ENCODE measurements at regions not wholly inside any gene's neighbourhood (a gene's known extent, or its start where the extent isn't known, plus 50 kb on each side); places are given as distances from the start of the nearest gene placed in this dataset.
"Not testable (repeated sequence)": the region's sequence is repeated elsewhere in the genome, so short reads cannot be mapped to it uniquely, and the experiment has no call there.

DNA sequence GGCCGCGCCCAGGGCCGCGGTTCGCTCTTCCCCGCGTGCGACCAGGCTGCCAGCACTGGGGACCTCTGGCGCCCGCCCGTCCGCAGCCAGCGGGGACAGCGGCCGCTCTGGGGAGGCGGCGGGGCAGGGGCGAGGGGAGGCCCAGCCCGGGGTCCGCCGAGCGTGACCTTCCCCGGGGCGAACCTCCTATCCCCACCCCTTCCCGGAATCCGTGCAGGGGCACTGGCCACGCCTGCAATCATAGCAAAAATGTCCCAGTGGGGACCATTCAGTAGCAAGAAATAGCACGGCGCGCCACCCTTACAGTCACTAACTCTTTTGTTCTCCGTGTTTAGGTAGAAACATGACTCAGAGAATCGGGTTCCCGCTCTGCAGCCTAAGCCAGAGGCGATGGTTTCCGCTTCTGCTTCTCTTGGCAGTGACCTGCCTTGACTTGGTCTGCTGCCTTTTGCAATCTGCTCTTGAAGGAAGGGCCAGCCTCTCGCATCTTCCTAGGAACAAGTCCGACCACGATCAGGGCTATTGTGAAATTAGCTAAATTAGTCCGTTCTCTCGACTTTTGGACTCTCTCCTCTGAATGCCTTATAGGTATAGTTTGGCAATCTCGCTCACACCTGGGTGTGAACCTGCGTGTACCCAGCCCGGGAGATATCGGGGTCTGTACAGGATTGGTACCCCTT is 79.3 kb upstream of the ACBD5 start:
- DNase-seq, result no peak
- Histone ChIP-seq H2AFZ (ENCODE audit: low read length) (no peak overlapping the region), H3K27ac (ENCODE audit: low read length) (no peak overlapping the region)

DNA sequence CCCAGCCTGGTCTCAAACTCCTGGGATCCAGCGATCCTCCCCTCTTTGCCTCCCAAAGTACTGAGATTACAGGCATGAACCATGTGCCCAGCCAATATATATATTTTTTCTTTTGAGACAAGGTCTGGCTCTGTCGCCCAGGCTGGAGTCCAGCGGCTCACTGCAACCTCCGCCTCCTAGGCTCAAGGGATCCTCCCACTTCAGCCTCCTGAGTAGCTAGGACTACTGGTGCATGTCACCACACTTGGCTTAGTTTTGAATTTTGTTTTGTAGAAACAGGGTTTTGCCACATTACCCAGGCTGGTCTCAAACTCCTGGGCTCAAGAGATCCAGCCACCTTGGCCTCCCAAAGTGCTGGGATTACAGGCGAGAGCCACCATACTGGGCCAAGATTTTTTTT is 78.5 kb upstream of the ACBD5 start:
- not testable (repeated sequence) for H3K79me2 ChIP-seq (ENCODE audit: low read length); H3K27me3 ChIP-seq (replicated peaks; ENCODE audit: insufficient read depth, low read length); H3K4me3 ChIP-seq (ENCODE audit: low read length); H3K4me2 ChIP-seq (ENCODE audit: low read depth, low read length); H3K9me3 ChIP-seq (replicated peaks; ENCODE audit: insufficient read depth, low read length); H4K20me1 ChIP-seq (ENCODE audit: insufficient read depth, low read length); H3K36me3 ChIP-seq (replicated peaks; ENCODE audit: insufficient read depth, low read length); H3K4me1 ChIP-seq (ENCODE audit: low read length); H3F3A ChIP-seq (ENCODE audit: insufficient read depth, low read length); H3K27ac ChIP-seq (ENCODE audit: low read length); H3K9ac ChIP-seq (ENCODE audit: low read length); H3K9me2 ChIP-seq (replicated peaks; ENCODE audit: insufficient read depth, low read length); H2AFZ ChIP-seq (ENCODE audit: low read length); DNase-seq

More for the DNA sequence above, 79.3 kb upstream of the ACBD5 start:
- H3K4me2 ChIP-seq (ENCODE audit: low read depth, low read length), result no peak overlapping the region
- H3K4me1 ChIP-seq (ENCODE audit: low read length), result no peaks in the 10 kb centered on the region
- no peaks in the 10 kb centered on the region for H3K79me2 ChIP-seq (ENCODE audit: low read length)
- TF ChIP-seq EZH2phosphoT487 (IDR thresholded peaks at IDR 0.05; ENCODE audit: low read length), result no peak
- TF ChIP-seq, protein P1, sequence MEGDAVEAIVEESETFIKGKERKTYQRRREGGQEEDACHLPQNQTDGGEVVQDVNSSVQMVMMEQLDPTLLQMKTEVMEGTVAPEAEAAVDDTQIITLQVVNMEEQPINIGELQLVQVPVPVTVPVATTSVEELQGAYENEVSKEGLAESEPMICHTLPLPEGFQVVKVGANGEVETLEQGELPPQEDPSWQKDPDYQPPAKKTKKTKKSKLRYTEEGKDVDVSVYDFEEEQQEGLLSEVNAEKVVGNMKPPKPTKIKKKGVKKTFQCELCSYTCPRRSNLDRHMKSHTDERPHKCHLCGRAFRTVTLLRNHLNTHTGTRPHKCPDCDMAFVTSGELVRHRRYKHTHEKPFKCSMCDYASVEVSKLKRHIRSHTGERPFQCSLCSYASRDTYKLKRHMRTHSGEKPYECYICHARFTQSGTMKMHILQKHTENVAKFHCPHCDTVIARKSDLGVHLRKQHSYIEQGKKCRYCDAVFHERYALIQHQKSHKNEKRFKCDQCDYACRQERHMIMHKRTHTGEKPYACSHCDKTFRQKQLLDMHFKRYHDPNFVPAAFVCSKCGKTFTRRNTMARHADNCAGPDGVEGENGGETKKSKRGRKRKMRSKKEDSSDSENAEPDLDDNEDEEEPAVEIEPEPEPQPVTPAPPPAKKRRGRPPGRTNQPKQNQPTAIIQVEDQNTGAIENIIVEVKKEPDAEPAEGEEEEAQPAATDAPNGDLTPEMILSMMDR (IDR thresholded peaks at IDR 0.05; ENCODE audit: low read length), result no peak
- H3K4me3 ChIP-seq (ENCODE audit: low read length), result no peak overlapping the region
- no peaks in the 10 kb centered on the region for H3K9me2 ChIP-seq (replicated peaks; ENCODE audit: insufficient read depth, low read length)
- no peaks in the 10 kb centered on the region for H3F3A ChIP-seq (ENCODE audit: insufficient read depth, low read length)
- no peaks in the 10 kb centered on the region; the same call in 1 of the 2 replicates for H3K36me3 ChIP-seq (replicated peaks; ENCODE audit: insufficient read depth, low read length)
- H3K9me3 ChIP-seq (replicated peaks; ENCODE audit: insufficient read depth, low read length), result no peaks in the 10 kb centered on the region
- no peak overlapping the region for H3K9ac ChIP-seq (ENCODE audit: low read length)
- no peaks in the 10 kb centered on the region for H3K27me3 ChIP-seq (replicated peaks; ENCODE audit: insufficient read depth, low read length)
- no peaks in the 10 kb centered on the region for H4K20me1 ChIP-seq (ENCODE audit: insufficient read depth, low read length)

DNA sequence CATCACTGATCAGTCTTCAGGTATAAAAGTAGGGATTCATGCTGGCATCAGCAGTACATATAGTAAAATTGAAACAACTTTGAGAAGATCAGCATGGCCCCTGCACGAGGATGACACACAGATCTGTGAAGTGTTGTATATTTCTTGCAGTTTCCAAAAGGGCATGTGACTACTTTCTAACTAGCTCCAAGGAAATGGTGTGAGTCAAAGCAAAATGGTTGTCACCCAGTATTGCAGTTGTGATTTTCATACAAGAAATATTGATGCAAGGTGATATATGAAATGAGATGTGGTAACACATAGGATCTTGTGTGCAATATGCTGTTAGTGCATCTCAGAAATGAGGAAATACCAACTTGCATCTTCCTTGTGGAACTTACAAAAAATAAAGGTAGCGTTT is 74.5 kb upstream of the ACBD5 start:
- H3K27ac ChIP-seq (ENCODE audit: low read length); H3K4me3 ChIP-seq (ENCODE audit: low read length): not testable (repeated sequence)

DNA sequence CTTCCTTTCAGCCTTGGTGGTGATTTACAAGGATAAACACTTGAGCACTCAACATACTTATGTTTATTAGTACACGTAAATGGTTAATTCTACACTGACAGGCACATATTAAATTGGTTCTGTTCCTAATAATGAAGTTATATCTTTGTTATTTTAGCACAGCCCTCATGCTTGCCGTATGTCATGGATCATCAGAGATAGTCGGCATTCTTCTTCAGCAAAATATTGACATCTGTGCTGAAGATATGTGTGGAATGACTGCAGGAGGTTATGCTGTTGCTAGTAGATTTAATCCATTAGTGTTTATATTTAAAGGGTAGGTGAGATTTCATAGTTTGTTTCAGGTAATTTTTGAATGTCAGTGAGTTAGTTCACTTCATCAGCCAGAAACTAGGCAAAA is 73.0 kb upstream of the ACBD5 start:
- not testable (repeated sequence) for H3K9me2 ChIP-seq (replicated peaks; ENCODE audit: insufficient read depth, low read length); H3K27ac ChIP-seq (ENCODE audit: low read length); H3F3A ChIP-seq (ENCODE audit: insufficient read depth, low read length); H3K9me3 ChIP-seq (replicated peaks; ENCODE audit: insufficient read depth, low read length); H3K4me3 ChIP-seq (ENCODE audit: low read length); H2AFZ ChIP-seq (ENCODE audit: low read length); H3K4me2 ChIP-seq (ENCODE audit: low read depth, low read length); H4K20me1 ChIP-seq (ENCODE audit: insufficient read depth, low read length); H3K79me2 ChIP-seq (ENCODE audit: low read length); H3K36me3 ChIP-seq (replicated peaks; ENCODE audit: insufficient read depth, low read length); H3K27me3 ChIP-seq (replicated peaks; ENCODE audit: insufficient read depth, low read length); H3K9ac ChIP-seq (ENCODE audit: low read length); H3K4me1 ChIP-seq (ENCODE audit: low read length); DNase-seq

More for the DNA sequence above, 74.5 kb upstream of the ACBD5 start:
- not testable (repeated sequence) for H3K79me2 ChIP-seq (ENCODE audit: low read length); H3K9me2 ChIP-seq (replicated peaks; ENCODE audit: insufficient read depth, low read length); H3K9ac ChIP-seq (ENCODE audit: low read length); H3K4me1 ChIP-seq (ENCODE audit: low read length); H4K20me1 ChIP-seq (ENCODE audit: insufficient read depth, low read length); H3K9me3 ChIP-seq (replicated peaks; ENCODE audit: insufficient read depth, low read length); H3K27me3 ChIP-seq (replicated peaks; ENCODE audit: insufficient read depth, low read length); H3K4me2 ChIP-seq (ENCODE audit: low read depth, low read length); DNase-seq; H3K36me3 ChIP-seq (replicated peaks; ENCODE audit: insufficient read depth, low read length); H2AFZ ChIP-seq (ENCODE audit: low read length); H3F3A ChIP-seq (ENCODE audit: insufficient read depth, low read length)

DNA sequence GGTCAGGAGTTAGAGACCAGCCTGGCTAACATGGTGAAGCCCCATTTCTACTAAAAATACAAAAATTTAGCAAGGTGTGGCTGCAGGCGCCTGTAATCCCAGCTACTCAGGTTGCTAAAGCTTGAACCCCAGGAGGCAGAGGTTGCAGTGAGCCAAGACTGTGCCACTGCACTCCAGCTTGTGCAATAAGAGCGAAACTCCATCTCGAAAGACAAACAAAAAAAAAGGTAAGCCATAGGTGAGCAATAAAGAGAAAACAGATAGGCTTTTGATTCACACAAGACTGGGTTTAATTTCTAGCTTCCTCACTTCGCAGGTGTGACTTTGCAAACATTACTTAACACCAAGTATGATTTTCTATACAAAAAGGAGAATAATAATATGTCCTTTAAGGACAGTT is 72.3 kb upstream of the ACBD5 start:
- DNase-seq, result no peak
- Histone ChIP-seq H3F3A (ENCODE audit: insufficient read depth, low read length) (no peaks in the 10 kb centered on the region), H3K4me1 (ENCODE audit: low read length) (no peaks in the 10 kb centered on the region), H3K36me3 (replicated peaks; ENCODE audit: insufficient read depth, low read length) (no peaks in the 10 kb centered on the region), H4K20me1 (ENCODE audit: insufficient read depth, low read length) (no peaks in the 10 kb centered on the region), H3K9me3 (replicated peaks; ENCODE audit: insufficient read depth, low read length) (no peaks in the 10 kb centered on the region), H3K27ac (ENCODE audit: low read length) (no peak overlapping the region), H3K79me2 (ENCODE audit: low read length) (no peaks in the 10 kb centered on the region), H3K27me3 (replicated peaks; ENCODE audit: insufficient read depth, low read length) (no peaks in the 10 kb centered on the region), H3K4me3 (ENCODE audit: low read length) (no peak overlapping the region), H3K4me2 (ENCODE audit: low read depth, low read length) (no peak overlapping the region), H3K9ac (ENCODE audit: low read length) (no peak overlapping the region), H3K9me2 (replicated peaks; ENCODE audit: insufficient read depth, low read length) (no peaks in the 10 kb centered on the region), H2AFZ (ENCODE audit: low read length) (no peak overlapping the region)
- TF ChIP-seq, protein P1 (IDR thresholded peaks at IDR 0.05; ENCODE audit: low read length), result no peak
- no peak for TF ChIP-seq EZH2phosphoT487 (IDR thresholded peaks at IDR 0.05; ENCODE audit: low read length)
- TF ChIP-seq EZH2 (optimal IDR thresholded peaks at IDR 0.05; ENCODE audit: low read depth, low read length), result no peak

DNA sequence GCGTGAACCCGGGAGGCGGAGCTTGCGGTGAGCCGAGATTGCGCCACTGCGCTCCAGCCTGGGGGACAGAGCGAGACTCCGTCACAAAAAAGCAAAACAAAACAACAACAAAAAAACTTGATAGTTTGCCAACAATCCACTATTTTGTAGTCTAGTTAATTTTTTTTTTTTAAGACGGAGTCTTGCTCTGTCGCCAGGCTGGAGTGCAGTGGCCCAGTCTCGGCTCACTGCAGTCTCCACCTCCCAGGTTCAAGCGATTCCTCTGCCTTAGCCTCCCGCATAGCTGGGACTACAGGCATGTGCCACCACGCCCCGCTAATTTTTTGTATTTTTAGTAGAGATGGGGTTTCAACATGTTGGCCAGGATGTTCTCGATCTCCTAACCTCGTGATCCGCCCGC is 71.2 kb upstream of the ACBD5 start:
- H3K4me2 ChIP-seq (ENCODE audit: low read depth, low read length); H3K9me3 ChIP-seq (replicated peaks; ENCODE audit: insufficient read depth, low read length); H4K20me1 ChIP-seq (ENCODE audit: insufficient read depth, low read length); H3K36me3 ChIP-seq (replicated peaks; ENCODE audit: insufficient read depth, low read length); H3F3A ChIP-seq (ENCODE audit: insufficient read depth, low read length); DNase-seq; H3K27me3 ChIP-seq (replicated peaks; ENCODE audit: insufficient read depth, low read length); H3K27ac ChIP-seq (ENCODE audit: low read length); H3K79me2 ChIP-seq (ENCODE audit: low read length); H3K9me2 ChIP-seq (replicated peaks; ENCODE audit: insufficient read depth, low read length); H3K9ac ChIP-seq (ENCODE audit: low read length); H2AFZ ChIP-seq (ENCODE audit: low read length); H3K4me1 ChIP-seq (ENCODE audit: low read length); H3K4me3 ChIP-seq (ENCODE audit: low read length): not testable (repeated sequence)

Measured in MM.1S (cell line).